Gastrocnemius medialis (tissue), 4 donors: ENCODE measurements at regions not wholly inside any gene's neighbourhood (a gene's known extent, or its start where the extent isn't known, plus 50 kb on each side); places are given as distances from the start of the nearest gene placed in this dataset.

Source experiments
- ATAC-seq, 2 donors: fragments of 150-250 bp; one replicate each; pipeline ENCODE4 v1.9.1; 2016
- DNase-seq, 2 donors: peaks; one replicate each; pipeline ENCODE4 v3.0.0-alpha.2; 2019
- H3K27ac ChIP-seq, 4 donors: fragments of 200-600 bp; sonication (generic); 1 replicate in 1 of 4; 2 replicates in 3 of 4; pipeline ENCODE4 v1.5.1; 2016 to 2018; ENCODE audit warnings: mild to moderate bottlenecking in 2 of 4, moderate library complexity in 1 of 4
- H3K27me3 ChIP-seq, 3 donors: fragments of 200-600 bp; sonication (generic) in 2 of 3; 1 replicate in 1 of 3; 2 replicates in 2 of 3; pipeline versions ENCODE4 v1.5.1 to v1.6.0; 2016 to 2019; ENCODE audit warnings: mild to moderate bottlenecking in 1 of 3, moderate library complexity in 1 of 3
- H3K36me3 ChIP-seq, 2 donors: fragments of 200-600 bp; sonication (generic) in 1 of 2; one replicate each; pipeline ENCODE4 v1.5.1; 2017 to 2018
- H3K4me1 ChIP-seq, 2 donors: fragments of 200-600 bp; sonication (generic) in 1 of 2; one replicate each; pipeline ENCODE4 v1.5.1; 2016 to 2017; ENCODE audit warnings: mild to moderate bottlenecking in 2 of 2
- H3K4me3 ChIP-seq, 4 donors: fragments of 200-600 bp; sonication (generic) in 3 of 4; 1 replicate in 1 of 4; 2 replicates in 3 of 4; pipeline ENCODE4 v1.5.1; 2016 to 2019; ENCODE audit warnings: mild to moderate bottlenecking in 2 of 4
- H3K9me3 ChIP-seq, 3 donors: fragments of 200-600 bp; sonication (generic) in 2 of 3; 1 replicate in 1 of 3; 2 replicates in 2 of 3; pipeline ENCODE4 v1.5.1; 2016 to 2019
- CTCF ChIP-seq, 5 experiments: fragments of 450-650 bp in 3 of 5; fragments of 200-600 bp in 2 of 5; sonication (generic) in 2 of 5; IDR thresholded peaks in 4 of 5; conservative IDR thresholded peaks in 1 of 5; 1 replicate in 4 of 5; 2 replicates in 1 of 5; pipeline ENCODE4 v1.5.1; 2016 to 2019; ENCODE audit warnings: antibody characterized with exemption in 5 of 5, mild to moderate bottlenecking in 3 of 5, moderate library complexity in 3 of 5
- POLR2A ChIP-seq, 2 donors: fragments of 450-650 bp; IDR thresholded peaks; one replicate each; pipeline ENCODE4 v1.6.1; 2017; ENCODE audit warnings: antibody characterized with exemption in 2 of 2, mild to moderate bottlenecking in 2 of 2, moderate library complexity in 2 of 2
- in situ Hi-C, 4 donors: fragments of 200-750 bp; cut with MboI; loops; one replicate each; pipeline versions ENCODE4 v1.15.0 to v1.8.0; 2017; ENCODE audit warnings: low sequenced_read_pairs in 4 of 4
- intact Hi-C: fragments of 100-400 bp; cut with DNase I; formaldehyde crosslinking; loops from one replicate; pipeline ENCODE4 v1.15.1; 2023; ENCODE audit warnings: low total_unique reads

DNA sequence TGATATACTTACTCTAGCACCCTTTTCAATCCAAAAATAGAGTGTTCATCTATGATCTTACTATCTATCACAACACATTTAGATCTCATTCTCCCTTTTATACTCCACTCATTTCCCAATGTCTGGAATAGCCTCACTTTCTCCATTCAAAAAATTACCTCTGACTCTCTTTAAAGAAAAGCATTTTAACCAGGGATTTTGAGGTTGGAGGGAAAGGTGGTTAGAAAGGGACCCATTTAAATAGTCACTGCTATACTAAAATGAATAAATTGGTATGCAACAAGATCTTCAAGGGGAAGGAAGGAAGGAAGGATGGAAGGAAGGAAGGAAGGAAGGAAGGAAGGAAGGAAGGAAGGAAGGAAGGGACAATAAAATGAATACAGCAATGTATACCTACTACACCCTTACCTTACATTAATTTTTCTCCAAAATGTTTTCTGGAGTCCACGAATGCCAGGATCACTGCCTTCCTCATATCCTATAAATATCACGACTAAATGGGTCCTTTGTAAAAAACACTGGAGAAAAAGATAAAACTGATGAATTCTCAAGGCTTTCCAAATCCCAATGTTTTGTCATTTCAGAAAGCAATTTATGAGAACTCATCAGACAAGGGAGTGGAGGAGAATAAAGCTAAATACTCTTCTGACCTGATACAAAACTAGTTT is 202.7 kb downstream of the ZEB2 start:
- in situ Hi-C loops (no loop called here), intact Hi-C loops (no loop called here)
- no peak for TF ChIP-seq CTCF (IDR thresholded peaks at IDR 0.05 in 4 of 5, conservative IDR thresholded peaks at IDR 0.05 in 1 of 5)
- TF ChIP-seq POLR2A (IDR thresholded peaks at IDR 0.05): no peak
- H3K4me1 ChIP-seq: peaks cover 4 to 12% of the 10 kb centered on the region in 2 donors
- no peak overlapping the region for H3K27ac ChIP-seq
- H3K9me3 ChIP-seq: no peaks in the 10 kb centered on the region
- DNase-seq (no peak), ATAC-seq (no peak)
- H3K27me3 ChIP-seq: no peaks in the 10 kb centered on the region
- no peak overlapping the region for H3K4me3 ChIP-seq
- no peaks in the 10 kb centered on the region for H3K36me3 ChIP-seq

DNA sequence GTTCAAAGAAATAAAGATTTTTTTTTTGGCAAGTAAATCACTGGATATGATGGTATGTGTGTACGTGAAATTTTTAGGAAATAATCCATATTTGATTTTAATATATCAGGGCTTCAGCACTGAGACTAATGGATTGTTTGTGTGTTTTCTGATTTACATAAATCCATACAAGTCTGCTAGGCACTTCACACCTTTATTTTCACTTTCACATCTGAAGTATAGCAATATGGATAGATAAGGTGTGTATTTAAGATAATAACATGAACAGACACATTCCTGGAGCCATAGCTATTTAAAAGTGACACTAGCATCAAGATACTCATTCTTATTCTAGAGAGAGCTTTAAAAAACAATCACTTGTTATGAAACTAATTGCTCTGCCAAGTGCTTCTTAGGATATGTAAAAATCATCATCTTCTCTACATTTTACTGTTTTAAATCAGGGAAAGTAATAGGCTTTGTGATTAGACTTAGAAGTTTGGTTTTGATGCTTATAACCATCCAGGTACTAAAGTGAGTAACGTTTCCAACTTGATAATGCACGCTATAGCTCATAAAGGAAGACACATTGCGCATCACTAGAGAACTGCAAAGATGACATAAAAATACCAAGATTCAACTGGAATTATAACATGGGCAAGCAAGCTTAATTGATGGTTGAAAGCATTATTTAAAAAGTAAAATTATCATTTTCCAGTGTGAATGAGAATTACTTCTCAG is 208.9 kb downstream of the ZEB2 start:
- no peak overlapping the region for H3K4me3 ChIP-seq
- ATAC-seq: no peak
- intact Hi-C loops (no loop called here), in situ Hi-C loops (no loop called here)
- DNase-seq: no peak
- H3K9me3 ChIP-seq: no peaks in the 10 kb centered on the region
- no peaks in the 10 kb centered on the region for H3K36me3 ChIP-seq
- H3K4me1 ChIP-seq: no peaks in the 10 kb centered on the region
- H3K27me3 ChIP-seq: no peaks in the 10 kb centered on the region
- H3K27ac ChIP-seq: no peak overlapping the region
- TF ChIP-seq POLR2A (IDR thresholded peaks at IDR 0.05) (no peak), CTCF (IDR thresholded peaks at IDR 0.05 in 4 of 5, conservative IDR thresholded peaks at IDR 0.05 in 1 of 5) (no peak)

- no peak overlapping the region for H3K27ac ChIP-seq
- no peaks in the 10 kb centered on the region for H3K36me3 ChIP-seq
- ATAC-seq: no peak
- intact Hi-C loops: no loop called here
- DNase-seq: no peak
- in situ Hi-C loops: no loop called here
- no peaks in the 10 kb centered on the region for H3K9me3 ChIP-seq
- TF ChIP-seq CTCF (IDR thresholded peaks at IDR 0.05 in 4 of 5, conservative IDR thresholded peaks at IDR 0.05 in 1 of 5) (no peak), POLR2A (IDR thresholded peaks at IDR 0.05) (no peak)
- H3K4me1 ChIP-seq: no peaks in the 10 kb centered on the region
- H3K27me3 ChIP-seq: no peaks in the 10 kb centered on the region
- no peak overlapping the region for H3K4me3 ChIP-seq
Observed at GRCh38 chr2:144310484-144310883, 209.4 kb downstream of the ZEB2 start.

GRCh38 chr2:144307711-144308110 is 212.2 kb downstream of the ZEB2 start:
- DNase-seq: no peak
- in situ Hi-C loops: no loop called here

More at GRCh38 chr2:144307711-144308110, 212.2 kb downstream of the ZEB2 start:
- Histone ChIP-seq H3K4me1 (no peaks in the 10 kb centered on the region), H3K36me3 (no peaks in the 10 kb centered on the region), H3K27ac (no peak overlapping the region), H3K27me3 (no peaks in the 10 kb centered on the region), H3K9me3 (no peaks in the 10 kb centered on the region), H3K4me3 (no peak overlapping the region)
- ATAC-seq: no peak
- TF ChIP-seq CTCF (IDR thresholded peaks at IDR 0.05 in 4 of 5, conservative IDR thresholded peaks at IDR 0.05 in 1 of 5) (no peak), POLR2A (IDR thresholded peaks at IDR 0.05) (no peak)
- intact Hi-C loops: no loop called here
